ENCODE measurements at regions not wholly inside any gene's neighbourhood (a gene's known extent, or its start where the extent isn't known, plus 50 kb on each side); places are given as distances from the start of the nearest gene placed in this dataset.

DNA sequence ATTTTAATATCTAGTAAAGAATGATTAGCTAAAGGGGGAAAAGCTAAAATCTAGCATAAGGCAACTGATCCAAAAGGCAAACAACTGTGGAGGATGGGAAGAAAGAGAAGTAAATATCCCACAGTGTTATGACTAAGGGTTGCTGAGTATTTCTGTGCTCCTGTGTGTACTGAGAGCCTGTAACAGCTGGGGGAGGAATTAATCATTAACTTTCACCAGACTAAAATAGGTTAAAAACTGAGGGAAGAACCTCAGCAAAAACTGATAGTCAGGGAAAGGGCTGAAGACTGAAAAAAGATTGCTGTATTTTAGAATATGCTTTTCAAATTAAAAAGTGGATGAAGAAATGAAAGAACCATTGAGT, 365.9 kb downstream of the CXXC4 start:
- H3K9me3 Mint-ChIP-seq (ENCODE audit: unreplicated experiment): no peaks in the 10 kb centered on the region
- DNase-seq (ENCODE audit: low spot score): no peak
- no peaks in the 10 kb centered on the region for H3K27me3 Mint-ChIP-seq (ENCODE audit: unreplicated experiment)
- H3K27ac Mint-ChIP-seq (ENCODE audit: unreplicated experiment): no peak overlapping the region
- H3K4me1 Mint-ChIP-seq (ENCODE audit: unreplicated experiment): no peaks in the 10 kb centered on the region
- TF ChIP-seq, protein P1, sequence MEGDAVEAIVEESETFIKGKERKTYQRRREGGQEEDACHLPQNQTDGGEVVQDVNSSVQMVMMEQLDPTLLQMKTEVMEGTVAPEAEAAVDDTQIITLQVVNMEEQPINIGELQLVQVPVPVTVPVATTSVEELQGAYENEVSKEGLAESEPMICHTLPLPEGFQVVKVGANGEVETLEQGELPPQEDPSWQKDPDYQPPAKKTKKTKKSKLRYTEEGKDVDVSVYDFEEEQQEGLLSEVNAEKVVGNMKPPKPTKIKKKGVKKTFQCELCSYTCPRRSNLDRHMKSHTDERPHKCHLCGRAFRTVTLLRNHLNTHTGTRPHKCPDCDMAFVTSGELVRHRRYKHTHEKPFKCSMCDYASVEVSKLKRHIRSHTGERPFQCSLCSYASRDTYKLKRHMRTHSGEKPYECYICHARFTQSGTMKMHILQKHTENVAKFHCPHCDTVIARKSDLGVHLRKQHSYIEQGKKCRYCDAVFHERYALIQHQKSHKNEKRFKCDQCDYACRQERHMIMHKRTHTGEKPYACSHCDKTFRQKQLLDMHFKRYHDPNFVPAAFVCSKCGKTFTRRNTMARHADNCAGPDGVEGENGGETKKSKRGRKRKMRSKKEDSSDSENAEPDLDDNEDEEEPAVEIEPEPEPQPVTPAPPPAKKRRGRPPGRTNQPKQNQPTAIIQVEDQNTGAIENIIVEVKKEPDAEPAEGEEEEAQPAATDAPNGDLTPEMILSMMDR (IDR thresholded peaks at IDR 0.05; ENCODE audit: unreplicated experiment): no peak
- H3K4me3 Mint-ChIP-seq (ENCODE audit: unreplicated experiment): no peak overlapping the region
- no peaks in the 10 kb centered on the region for H3K36me3 Mint-ChIP-seq (ENCODE audit: low read depth, unreplicated experiment)

DNA sequence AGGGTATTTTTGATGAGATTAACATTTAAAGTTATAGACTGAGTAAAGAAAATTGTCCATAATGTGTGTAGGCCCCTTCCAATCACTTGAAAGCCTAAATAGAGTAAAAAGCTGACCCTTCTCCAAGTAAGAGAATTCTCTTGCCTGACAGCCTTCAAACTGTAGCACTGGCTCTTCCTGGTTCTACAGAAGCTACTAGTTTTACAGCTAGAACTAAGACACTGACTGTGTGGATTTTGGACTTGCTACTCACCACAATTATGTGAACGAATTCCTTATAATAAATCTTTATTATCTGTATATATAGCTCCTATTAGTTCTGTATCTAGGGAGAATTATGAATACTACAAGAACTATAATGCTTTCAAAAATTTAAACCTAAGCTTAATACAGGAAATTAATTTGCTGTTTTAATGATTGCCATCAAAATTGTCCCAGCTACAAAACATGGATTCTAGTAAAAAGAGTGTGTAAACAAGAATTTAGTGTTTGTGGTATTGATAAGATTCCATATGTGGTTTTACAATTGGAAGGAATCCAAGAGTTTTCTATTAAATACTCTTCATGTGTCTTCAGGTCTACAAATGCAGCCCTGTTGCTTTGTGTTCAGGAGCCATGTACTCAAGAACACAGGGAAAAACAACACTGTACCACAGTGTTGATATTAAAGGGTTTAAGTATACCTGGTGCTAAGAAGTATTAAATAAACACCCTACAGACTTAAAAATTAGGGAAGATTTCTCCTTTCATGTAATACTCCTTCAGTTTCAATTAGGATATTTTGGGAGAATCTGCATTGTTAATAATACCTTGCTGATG, 366.5 kb downstream of the CXXC4 start:
- Mint-ChIP-seq H3K27ac (ENCODE audit: unreplicated experiment) (no peak overlapping the region), H3K9me3 (ENCODE audit: unreplicated experiment) (no peaks in the 10 kb centered on the region), H3K4me3 (ENCODE audit: unreplicated experiment) (no peak overlapping the region), H3K27me3 (ENCODE audit: unreplicated experiment) (no peaks in the 10 kb centered on the region), H3K36me3 (ENCODE audit: low read depth, unreplicated experiment) (no peaks in the 10 kb centered on the region), H3K4me1 (ENCODE audit: unreplicated experiment) (no peaks in the 10 kb centered on the region)
- TF ChIP-seq, protein P1 (IDR thresholded peaks at IDR 0.05; ENCODE audit: unreplicated experiment): no peak
- no peak for DNase-seq (ENCODE audit: low spot score)

DNA sequence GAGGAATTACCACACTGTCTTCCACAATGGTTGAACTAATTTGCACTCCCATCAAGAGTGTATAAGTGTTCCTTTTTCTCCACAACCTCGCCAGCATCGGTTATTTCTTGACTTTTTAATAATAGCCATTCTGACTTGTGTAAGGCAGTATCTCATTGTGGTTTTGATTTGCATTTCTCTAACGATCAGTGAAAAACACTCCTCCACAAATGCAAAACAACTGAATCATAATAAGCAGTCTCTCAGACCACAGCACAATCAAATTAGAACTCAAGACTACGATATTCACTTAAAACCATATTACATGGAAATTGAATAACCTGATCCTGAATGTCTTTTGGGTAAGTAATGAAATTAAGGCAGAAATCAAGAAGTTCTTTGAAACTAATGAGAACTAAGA, 371.7 kb downstream of the CXXC4 start:
- no peaks in the 10 kb centered on the region for H3K9me3 Mint-ChIP-seq (ENCODE audit: unreplicated experiment)
- H3K4me1 Mint-ChIP-seq (ENCODE audit: unreplicated experiment): no peaks in the 10 kb centered on the region
- H3K27ac Mint-ChIP-seq (ENCODE audit: unreplicated experiment): no peak overlapping the region
- TF ChIP-seq, protein P1 (IDR thresholded peaks at IDR 0.05; ENCODE audit: unreplicated experiment): no peak
- no peaks in the 10 kb centered on the region for H3K27me3 Mint-ChIP-seq (ENCODE audit: unreplicated experiment)
- H3K36me3 Mint-ChIP-seq (ENCODE audit: low read depth, unreplicated experiment): no peaks in the 10 kb centered on the region
- H3K4me3 Mint-ChIP-seq (ENCODE audit: unreplicated experiment): no peak overlapping the region
- no peak for DNase-seq (ENCODE audit: low spot score)

DNA sequence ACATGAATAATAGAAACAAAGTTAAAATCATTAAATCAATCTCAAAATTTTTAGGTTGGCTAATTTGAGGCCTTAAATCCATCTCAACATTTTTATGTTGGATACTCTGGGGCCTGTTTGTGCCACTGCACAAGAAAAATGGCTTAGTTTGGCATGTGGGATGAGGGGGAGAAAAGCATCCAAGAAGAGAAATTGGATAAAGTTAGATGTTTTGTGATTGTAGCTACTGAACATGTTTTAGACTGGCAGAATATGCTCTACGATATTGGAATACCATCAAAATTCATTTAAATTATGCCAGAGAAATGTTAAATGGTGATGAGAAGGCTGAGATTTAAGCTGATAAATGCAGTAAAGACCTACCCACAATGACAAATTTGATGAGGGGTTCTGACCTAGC, 376.9 kb downstream of the CXXC4 start:
- TF ChIP-seq, protein P1 (IDR thresholded peaks at IDR 0.05; ENCODE audit: unreplicated experiment): no peak
- peaks cover 3% of the 10 kb centered on the region for H3K27me3 Mint-ChIP-seq (ENCODE audit: unreplicated experiment)
- no peak overlapping the region for H3K27ac Mint-ChIP-seq (ENCODE audit: unreplicated experiment)
- H3K4me3 Mint-ChIP-seq (ENCODE audit: unreplicated experiment): no peak overlapping the region
- H3K9me3 Mint-ChIP-seq (ENCODE audit: unreplicated experiment): peaks cover 6% of the 10 kb centered on the region
- H3K36me3 Mint-ChIP-seq (ENCODE audit: low read depth, unreplicated experiment): no peaks in the 10 kb centered on the region
- H3K4me1 Mint-ChIP-seq (ENCODE audit: unreplicated experiment): no peaks in the 10 kb centered on the region
- no peak for DNase-seq (ENCODE audit: low spot score)

DNA sequence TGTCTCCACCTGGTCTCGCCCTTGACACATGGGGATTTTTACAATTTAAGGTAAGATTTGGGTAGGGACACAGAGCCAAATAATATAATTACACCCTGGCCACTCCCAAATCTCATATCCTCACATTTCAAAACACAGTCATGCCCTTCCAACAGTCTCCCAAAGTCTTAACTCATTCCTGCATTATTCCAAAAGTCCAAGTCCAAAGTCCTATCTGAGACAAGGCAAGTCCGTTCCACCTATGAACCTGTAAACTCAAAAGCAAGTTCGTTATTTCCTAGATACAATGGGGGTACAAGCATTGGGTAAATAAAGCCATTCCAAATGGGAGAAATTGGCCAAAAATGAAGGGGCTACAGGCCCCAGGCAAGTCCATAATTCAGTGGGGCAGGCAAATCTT, 380.8 kb downstream of the CXXC4 start:
- DNase-seq (ENCODE audit: low spot score): no peak
- no peaks in the 10 kb centered on the region for H3K4me1 Mint-ChIP-seq (ENCODE audit: unreplicated experiment)

More for the DNA sequence above, 380.8 kb downstream of the CXXC4 start:
- peaks cover 3% of the 10 kb centered on the region for H3K27me3 Mint-ChIP-seq (ENCODE audit: unreplicated experiment)
- TF ChIP-seq, protein P1 (IDR thresholded peaks at IDR 0.05; ENCODE audit: unreplicated experiment): no peak
- peaks cover 6% of the 10 kb centered on the region for H3K9me3 Mint-ChIP-seq (ENCODE audit: unreplicated experiment)
- H3K27ac Mint-ChIP-seq (ENCODE audit: unreplicated experiment): no peak overlapping the region
- no peaks in the 10 kb centered on the region for H3K36me3 Mint-ChIP-seq (ENCODE audit: low read depth, unreplicated experiment)
- no peak overlapping the region for H3K4me3 Mint-ChIP-seq (ENCODE audit: unreplicated experiment)

Measured in endothelial cell (in vitro differentiated cells).